IMR-90 (cell line): ENCODE measurements at regions not wholly inside any gene's neighbourhood (a gene's known extent, or its start where the extent isn't known, plus 50 kb on each side); places are given as distances from the start of the nearest gene placed in this dataset.

ENCODE experiments used
- ATAC-seq: fragments of 200-7000 bp; cut with Tn5 transposase; 2 replicates; pipeline ENCODE4 v1.9.1; 2020; ENCODE audit warnings: low read depth, mild to moderate bottlenecking, moderate library complexity
- BruUV-seq: library from RNA; stranded (reverse); fragments of 400-500 nt; replicated peaks from 2 replicates; lab custom pipeline; 2021; lab: Mats Ljungman, UMichigan
- CTCF ChIA-PET: fragments of 300-600 bp; formaldehyde crosslinking; extraction: SDS; loops from one replicate; lab custom pipeline; 2021; ENCODE audit warnings: antibody characterized with exemption; lab: Yijun Ruan, JAX
- POLR2A ChIA-PET: fragments of 300-600 bp; sonication (Branson Sonifier 250); formaldehyde crosslinking; loops from one replicate; lab custom pipeline; 2022; ENCODE audit warnings: antibody characterized with exemption; ENCODE audit not compliant: unreplicated experiment; lab: Charles Lee
- DNase-seq: peaks from one replicate; pipeline ENCODE4 v3.0.0; 2013
- H2AFZ ChIP-seq: replicated peaks from 2 replicates; pipeline ENCODE3; 2013; ENCODE audit warnings: low read length, mild to moderate bottlenecking; ENCODE audit not compliant: poor library complexity
- H2AK5ac ChIP-seq: 2 replicates; pipeline ENCODE4 v1.6.1; 2013; ENCODE audit warnings: low read depth, low read length, inconsistent platforms
- H2AK9ac ChIP-seq: replicated peaks from 2 replicates; pipeline ENCODE3; 2013; ENCODE audit warnings: mild to moderate bottlenecking, low read depth, low read length, moderate library complexity; ENCODE audit not compliant: poor library complexity
- H2BK120ac ChIP-seq: 2 replicates; pipeline ENCODE4 v1.6.1; 2013; ENCODE audit warnings: low read depth, low read length, inconsistent platforms
- H2BK15ac ChIP-seq: 3 replicates; pipeline ENCODE4 v1.6.1; 2013; ENCODE audit warnings: low read depth, low read length, inconsistent platforms
- H2BK20ac ChIP-seq: 2 replicates; pipeline ENCODE4 v1.6.1; 2013; ENCODE audit warnings: low read depth, mild to moderate bottlenecking, inconsistent platforms, low read length, moderate library complexity
- H2BK5ac ChIP-seq: 2 replicates; pipeline ENCODE4 v1.6.1; 2013; ENCODE audit warnings: mild to moderate bottlenecking, low read depth, low read length, inconsistent platforms; ENCODE audit not compliant: poor library complexity, severe bottlenecking
- H3K14ac ChIP-seq: replicated peaks from 2 replicates; pipeline ENCODE4 v1.6.1; 2013; ENCODE audit warnings: low read depth, low read length, inconsistent platforms
- H3K18ac ChIP-seq: 2 replicates; pipeline ENCODE4 v1.6.1; 2013; ENCODE audit warnings: low read depth, low read length, control low read depth
- H3K23ac ChIP-seq: 2 replicates; pipeline ENCODE4 v1.6.1; 2013; ENCODE audit warnings: low read depth, low read length, inconsistent platforms
- H3K27ac ChIP-seq: 2 replicates; pipeline ENCODE4 v1.5.1; 2013; ENCODE audit warnings: mild to moderate bottlenecking, control low read depth, low read length; ENCODE audit not compliant: insufficient read depth
- H3K27me3 ChIP-seq: 2 replicates; pipeline ENCODE4 v1.6.1; 2013; ENCODE audit warnings: low read length; ENCODE audit not compliant: control insufficient read depth, insufficient read depth
- H3K36me3 ChIP-seq: 2 replicates; pipeline ENCODE4 v1.6.1; 2013; ENCODE audit warnings: low read length, mixed read lengths; ENCODE audit not compliant: control insufficient read depth, insufficient read depth
- H3K4ac ChIP-seq: 2 replicates; pipeline ENCODE4 v1.6.1; 2013; ENCODE audit warnings: low read depth, low read length, inconsistent platforms
- H3K4me1 ChIP-seq: 2 replicates; pipeline ENCODE4 v1.6.1; 2013; ENCODE audit warnings: low read length, mixed read lengths; ENCODE audit not compliant: control insufficient read depth, insufficient read depth
- H3K4me2 ChIP-seq: 2 replicates; pipeline ENCODE4 v1.6.1; 2013; ENCODE audit warnings: low read depth, mild to moderate bottlenecking, control low read depth, low read length, moderate library complexity
- H3K4me3 ChIP-seq: 2 replicates; pipeline ENCODE4 v1.5.1; 2013; ENCODE audit warnings: low read depth, mild to moderate bottlenecking, control low read depth, low read length, moderate library complexity; ENCODE audit not compliant: insufficient read depth
- H3K56ac ChIP-seq: 2 replicates; pipeline ENCODE4 v1.6.1; 2013; ENCODE audit warnings: low read length, inconsistent platforms; ENCODE audit not compliant: insufficient read depth; ENCODE audit errors: extremely low read depth
- H3K79me1 ChIP-seq, 2 experiments: 2 replicates each; pipeline ENCODE4 v1.6.1; 2013; ENCODE audit warnings: low read length in 2 of 2, inconsistent platforms in 1 of 2, low read depth in 1 of 2
- H3K9ac ChIP-seq: 2 replicates; pipeline ENCODE4 v1.6.1; 2013; ENCODE audit warnings: low read depth, low read length, control low read depth
- H3K9me1 ChIP-seq: 2 replicates; pipeline ENCODE4 v1.6.1; 2013; ENCODE audit warnings: low read length, inconsistent platforms; ENCODE audit not compliant: insufficient read depth
- H3K9me3 ChIP-seq: 2 replicates; pipeline ENCODE4 v1.6.1; 2013; ENCODE audit warnings: low read length; ENCODE audit not compliant: control insufficient read depth, insufficient read depth
- H4K20me1 ChIP-seq: 2 replicates; pipeline ENCODE4 v1.6.1; 2013; ENCODE audit warnings: low read length, inconsistent platforms; ENCODE audit not compliant: insufficient read depth
- H4K5ac ChIP-seq: 2 replicates; pipeline ENCODE4 v1.6.1; 2013; ENCODE audit warnings: mild to moderate bottlenecking, low read depth, low read length, control low read depth
- H4K8ac ChIP-seq, 2 experiments: 2 replicates each; pipeline ENCODE4 v1.6.1; 2013; ENCODE audit warnings: low read depth in 2 of 2, low read length in 2 of 2, control low read depth in 1 of 2, inconsistent platforms in 1 of 2
- H4K91ac ChIP-seq: 2 replicates; pipeline ENCODE4 v1.6.1; 2013; ENCODE audit warnings: low read depth, low read length, inconsistent platforms; ENCODE audit not compliant: insufficient read depth
- BHLHE40 ChIP-seq: fragments of 150-350 bp; IDR thresholded peaks from 2 replicates; pipeline ENCODE4 v1.6.1; 2016; ENCODE audit warnings: mild to moderate bottlenecking, low read depth, low read length
- FOS ChIP-seq: fragments of 150-350 bp; IDR thresholded peaks from 2 replicates; pipeline ENCODE4 v1.6.1; 2016; ENCODE audit warnings: low read depth, low read length
- MAFK ChIP-seq: IDR thresholded peaks from 2 replicates; pipeline ENCODE4 v1.6.1; 2012; ENCODE audit warnings: low read depth, low read length, improper control_type of control experiment
- NFE2L2 ChIP-seq: fragments of 150-350 bp; IDR thresholded peaks from 2 replicates; pipeline ENCODE4 v1.6.1; 2016; ENCODE audit warnings: low read depth, mild to moderate bottlenecking, low read length
- RAD21 ChIP-seq: IDR thresholded peaks from 2 replicates; pipeline ENCODE4 v1.6.1; 2012; ENCODE audit warnings: low read length, improper control_type of control experiment
- SMC3 ChIP-seq: fragments of 150-350 bp; IDR thresholded peaks from 2 replicates; pipeline ENCODE4 v1.6.1; 2016; ENCODE audit warnings: low read depth, mild to moderate bottlenecking, antibody characterized with exemption, low read length, moderate library complexity
- USF2 ChIP-seq: fragments of 150-350 bp; IDR thresholded peaks from 2 replicates; pipeline ENCODE4 v1.6.1; 2017; ENCODE audit warnings: mild to moderate bottlenecking, antibody characterized with exemption, low read length, low read depth
- WGBS, 2 experiments: methylation state at CpG; one replicate each; pipeline versions ENCODE4 v1.1.5 to v1.1.7; 2013; ENCODE audit warnings: missing lambda C conversion rate in 2 of 2; ENCODE audit not compliant: insufficient read length in 1 of 2; ENCODE audit errors: extremely low coverage in 2 of 2; 5-methylcytosine and 5-hydroxymethylcytosine counted together
- dilution Hi-C: fragments of 300-500 bp; cut with HindIII; formaldehyde crosslinking; loops from one replicate; pipeline ENCODE4 v1.14.3; 2018; ENCODE audit warnings: low sequenced_read_pairs; ENCODE audit not compliant: unreplicated experiment
- in situ Hi-C: fragments of 300-500 bp; cut with MboI; formaldehyde crosslinking; loops from 3 replicates; pipeline ENCODE4 v1.14.3; 2019; ENCODE audit warnings: low sequenced_read_pairs, inconsistent platforms, mixed read lengths
- intact Hi-C: fragments of 100-400 bp; cut with micrococcal nuclease; formaldehyde crosslinking; loops from 2 replicates; pipeline ENCODE4 v1.10.0; 2022

GRCh38 chr2:153068052-153068451 is 349.6 kb downstream of the ARL6IP6 start:
- Histone ChIP-seq H4K8ac (no peak overlapping the region), H3K9me1 (no peaks in the 10 kb centered on the region), H3K4me2 (no peak overlapping the region), H3K23ac (no peak overlapping the region), H3K4me1 (no peaks in the 10 kb centered on the region), H3K14ac (no peak overlapping the region), H4K5ac (no peak overlapping the region), H2BK20ac (no peak overlapping the region), H3K4me3 (no peak overlapping the region), H2AK9ac (no peak overlapping the region), H2BK15ac (no peak overlapping the region), H4K91ac (no peak overlapping the region), H3K18ac (no peak overlapping the region), H4K20me1 (no peaks in the 10 kb centered on the region), H3K4ac (no peak overlapping the region), H2BK120ac (no peak overlapping the region), H2AFZ (no peak overlapping the region), H3K79me1 (no peaks in the 10 kb centered on the region), H3K27ac (no peak overlapping the region), H3K9me3 (peaks cover 10% of the 10 kb centered on the region), H3K36me3 (no peaks in the 10 kb centered on the region), H3K27me3 (no peaks in the 10 kb centered on the region), H2AK5ac (no peak overlapping the region), H3K56ac (no peak overlapping the region), H2BK5ac (no peak overlapping the region), H3K9ac (no peak overlapping the region)
- ATAC-seq, result no peak
- no peak for TF ChIP-seq NFE2L2
- TF ChIP-seq FOS, result no peak
- no peak for TF ChIP-seq USF2
- no peak for TF ChIP-seq RAD21
- TF ChIP-seq BHLHE40, result no peak
- TF ChIP-seq SMC3, result no peak
- TF ChIP-seq MAFK, result no peak
- DNase-seq, result no peak
- ChIA-PET CTCF (no interaction called here), POLR2A (no interaction called here)
- dilution Hi-C loops, result no loop called here
- whole genome bisulfite sequencing, 2 experiments, result no CpG with 5 or more reads among the region's 2 CpGs
- intact Hi-C loops, result no loop called here
- no TSS peak for BruUV-seq
- in situ Hi-C loops, result no loop called here
